ENCODE measurements at regions not wholly inside any gene's neighbourhood (a gene's known extent, or its start where the extent isn't known, plus 50 kb on each side); places are given as distances from the start of the nearest gene placed in this dataset.

GRCh38 chr6:137799950-137800568 is 67.0 kb upstream of the TNFAIP3 start:
- H3K36me3 ChIP-seq: no peaks in the 10 kb centered on the region
- WGBS, 2 donors: 85 to 90% methylated on average over 3 of the region's 3 CpGs
- no peak overlapping the region for H3K27ac ChIP-seq
- DNase-seq: peak; percentile 30 to 55
- H3K4me3 ChIP-seq (replicated peaks in 1 of 3): no peak overlapping the region
- TF ChIP-seq POLR2A (IDR thresholded peaks at IDR 0.05) (no peak), CTCF (IDR thresholded peaks at IDR 0.05) (peak in 5 of 6 experiments; percentile 24 to 70 (median 50))
- H3K4me1 ChIP-seq: no peaks in the 10 kb centered on the region
- H3K27me3 ChIP-seq: no peaks in the 10 kb centered on the region
- H3K9me3 ChIP-seq: no peaks in the 10 kb centered on the region
- intact Hi-C loops (cut with DNase I): loop anchor here (10.0 kb wide), 1 partner anchor 145 kb away; no protein-coding TSS in a partner anchor

GRCh38 chr6:137800762-137801161 is 66.3 kb upstream of the TNFAIP3 start:
- H3K27ac ChIP-seq: no peak overlapping the region
- no peaks in the 10 kb centered on the region for H3K9me3 ChIP-seq
- H3K36me3 ChIP-seq: no peaks in the 10 kb centered on the region
- no peak for DNase-seq
- intact Hi-C loops (cut with DNase I): no loop called here
- no peaks in the 10 kb centered on the region for H3K4me1 ChIP-seq
- 91 to 97% methylated on average over 2 of the region's 2 CpGs for WGBS, 2 donors
- no peak overlapping the region for H3K4me3 ChIP-seq (replicated peaks in 1 of 3)
- TF ChIP-seq POLR2A (IDR thresholded peaks at IDR 0.05) (no peak), CTCF (IDR thresholded peaks at IDR 0.05) (no peak)
- H3K27me3 ChIP-seq: no peaks in the 10 kb centered on the region

GRCh38 chr6:137801352-137802114 is 65.5 kb upstream of the TNFAIP3 start:
- 95 to 96% methylated on average over 5 of the region's 5 CpGs for WGBS, 2 donors
- no peak overlapping the region for H3K27ac ChIP-seq
- no peaks in the 10 kb centered on the region for H3K27me3 ChIP-seq
- no peaks in the 10 kb centered on the region for H3K4me1 ChIP-seq
- DNase-seq: no peak
- no peaks in the 10 kb centered on the region for H3K9me3 ChIP-seq
- no peak overlapping the region for H3K4me3 ChIP-seq (replicated peaks in 1 of 3)
- TF ChIP-seq CTCF (IDR thresholded peaks at IDR 0.05) (no peak), POLR2A (IDR thresholded peaks at IDR 0.05) (no peak)
- intact Hi-C loops (cut with DNase I): no loop called here
- no peaks in the 10 kb centered on the region for H3K36me3 ChIP-seq

GRCh38 chr6:137802408-137803182 is 64.5 kb upstream of the TNFAIP3 start:
- Histone ChIP-seq H3K27ac (no peak overlapping the region), H3K36me3 (no peaks in the 10 kb centered on the region), H3K27me3 (no peaks in the 10 kb centered on the region), H3K9me3 (no peaks in the 10 kb centered on the region), H3K4me3 (replicated peaks in 1 of 3) (no peak overlapping the region), H3K4me1 (no peaks in the 10 kb centered on the region)
- DNase-seq: no peak
- TF ChIP-seq CTCF (IDR thresholded peaks at IDR 0.05): no peak
- no peak for TF ChIP-seq POLR2A (IDR thresholded peaks at IDR 0.05)
- WGBS, 2 donors: 97 to 98% methylated on average over 8 of the region's 8 CpGs
- intact Hi-C loops (cut with DNase I): no loop called here
